Peyer's patch (tissue), 4 donors: ENCODE measurements at regions not wholly inside any gene's neighbourhood (a gene's known extent, or its start where the extent isn't known, plus 50 kb on each side); places are given as distances from the start of the nearest gene placed in this dataset.

Source experiments
- DNase-seq, 3 donors: peaks; one replicate each; pipeline ENCODE4 v3.0.0-alpha.2; 2017 to 2019
- H3K27ac ChIP-seq, 4 donors: fragments of 200-600 bp; sonication (generic); one replicate each; pipeline ENCODE4 v1.5.1; 2016 to 2019
- H3K27me3 ChIP-seq, 2 donors: fragments of 200-600 bp; sonication (generic); one replicate each; pipeline ENCODE4 v1.5.1; 2019
- H3K36me3 ChIP-seq, 3 donors: fragments of 200-600 bp; sonication (generic); one replicate each; pipeline ENCODE4 v1.5.1; 2016 to 2019
- H3K4me1 ChIP-seq, 4 donors: fragments of 200-600 bp; sonication (generic); one replicate each; pipeline ENCODE4 v1.5.1; 2016 to 2019
- H3K4me3 ChIP-seq, 4 donors: fragments of 200-600 bp; sonication (generic); 1 replicate in 3 of 4; 2 replicates in 1 of 4; pipeline ENCODE4 v1.5.1; 2016 to 2019; ENCODE audit warnings: mild to moderate bottlenecking in 1 of 4
- H3K9me3 ChIP-seq, 4 donors: fragments of 200-600 bp; sonication (generic); one replicate each; pipeline ENCODE4 v1.5.1; 2016 to 2019; ENCODE audit warnings: mild to moderate bottlenecking in 1 of 4
- CTCF ChIP-seq, 6 experiments: fragments of 450-650 bp in 4 of 6; fragments of 200-600 bp in 2 of 6; sonication (generic) in 1 of 6; IDR thresholded peaks; one replicate each; pipeline ENCODE4 v1.5.1; 2017 to 2019; ENCODE audit warnings: antibody characterized with exemption in 6 of 6, mild to moderate bottlenecking in 3 of 6, moderate library complexity in 1 of 6
- POLR2A ChIP-seq, 2 donors: fragments of 450-650 bp; IDR thresholded peaks; one replicate each; pipeline ENCODE4 v1.5.1; 2017; ENCODE audit warnings: antibody characterized with exemption in 2 of 2, mild to moderate bottlenecking in 2 of 2, moderate library complexity in 2 of 2

GRCh38 chr13:47801555-47801954 lies 199.5 kb downstream of the SUCLA2 start:
- H3K4me3 ChIP-seq, result no peak overlapping the region
- DNase-seq, result no peak
- no peaks in the 10 kb centered on the region for H3K4me1 ChIP-seq

GRCh38 chr13:47800593-47800992 lies 200.5 kb downstream of the SUCLA2 start:
- Histone ChIP-seq H3K4me3 (no peak overlapping the region), H3K4me1 (no peaks in the 10 kb centered on the region), H3K9me3 (no peaks in the 10 kb centered on the region), H3K36me3 (no peaks in the 10 kb centered on the region), H3K27me3 (no peaks in the 10 kb centered on the region), H3K27ac (no peak overlapping the region)
- DNase-seq, result no peak
- TF ChIP-seq POLR2A (IDR thresholded peaks at IDR 0.05) (no peak), CTCF (IDR thresholded peaks at IDR 0.05) (no peak)

More at GRCh38 chr13:47801555-47801954, 199.5 kb downstream of the SUCLA2 start:
- Histone ChIP-seq H3K27me3 (no peaks in the 10 kb centered on the region), H3K27ac (no peak overlapping the region), H3K36me3 (no peaks in the 10 kb centered on the region), H3K9me3 (no peaks in the 10 kb centered on the region)
- no peak for TF ChIP-seq POLR2A (IDR thresholded peaks at IDR 0.05)
- TF ChIP-seq CTCF (IDR thresholded peaks at IDR 0.05), result no peak

- Histone ChIP-seq H3K9me3 (no peaks in the 10 kb centered on the region), H3K27ac (no peak overlapping the region), H3K36me3 (no peaks in the 10 kb centered on the region), H3K27me3 (no peaks in the 10 kb centered on the region), H3K4me3 (no peak overlapping the region), H3K4me1 (no peaks in the 10 kb centered on the region)
- no peak for DNase-seq
- TF ChIP-seq POLR2A (IDR thresholded peaks at IDR 0.05) (no peak), CTCF (IDR thresholded peaks at IDR 0.05) (no peak)
Measured at GRCh38 chr13:47798906-47799305, 202.2 kb downstream of the SUCLA2 start.

GRCh38 chr13:47798194-47798593 lies 202.9 kb downstream of the SUCLA2 start:
- TF ChIP-seq CTCF (IDR thresholded peaks at IDR 0.05) (no peak), POLR2A (IDR thresholded peaks at IDR 0.05) (no peak)
- no peak for DNase-seq

GRCh38 chr13:47796816-47797215 lies 204.3 kb downstream of the SUCLA2 start:
- H3K27ac ChIP-seq, result no peak overlapping the region
- no peak for TF ChIP-seq CTCF (IDR thresholded peaks at IDR 0.05)
- TF ChIP-seq POLR2A (IDR thresholded peaks at IDR 0.05), result no peak
- no peaks in the 10 kb centered on the region for H3K36me3 ChIP-seq
- H3K9me3 ChIP-seq, result no peaks in the 10 kb centered on the region
- H3K4me3 ChIP-seq, result no peak overlapping the region
- H3K27me3 ChIP-seq, result no peaks in the 10 kb centered on the region
- H3K4me1 ChIP-seq, result no peaks in the 10 kb centered on the region
- no peak for DNase-seq

More at GRCh38 chr13:47798194-47798593, 202.9 kb downstream of the SUCLA2 start:
- H3K4me1 ChIP-seq, result no peaks in the 10 kb centered on the region
- no peaks in the 10 kb centered on the region for H3K27me3 ChIP-seq
- H3K4me3 ChIP-seq, result no peak overlapping the region
- no peak overlapping the region for H3K27ac ChIP-seq
- H3K9me3 ChIP-seq, result no peaks in the 10 kb centered on the region
- no peaks in the 10 kb centered on the region for H3K36me3 ChIP-seq

DNA sequence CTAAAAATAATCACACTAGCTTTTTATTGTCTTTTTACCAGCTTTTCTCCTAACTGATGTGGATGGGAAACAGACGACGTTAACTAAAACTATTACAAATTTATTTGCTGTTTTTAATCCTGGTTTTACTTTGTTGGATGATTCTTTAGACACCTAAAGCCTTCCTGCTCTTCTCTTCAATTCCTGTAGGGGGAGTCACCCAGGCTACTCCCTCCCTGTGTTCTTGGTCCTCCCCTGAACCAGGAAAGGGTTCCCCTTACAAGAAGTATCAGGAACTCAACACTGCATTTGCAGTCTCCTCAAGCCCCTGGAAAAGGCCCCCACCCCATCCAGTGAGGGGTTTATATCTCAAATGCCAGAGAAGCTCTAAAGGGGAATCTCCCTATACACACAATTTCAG lies 206.1 kb downstream of the SUCLA2 start:
- Histone ChIP-seq H3K27ac (no peak overlapping the region), H3K9me3 (peaks cover 0 to 6% (median 3%) of the 10 kb centered on the region in 4 donors), H3K36me3 (no peaks in the 10 kb centered on the region), H3K4me1 (no peaks in the 10 kb centered on the region), H3K4me3 (no peak overlapping the region), H3K27me3 (no peaks in the 10 kb centered on the region)
- no peak for DNase-seq
- TF ChIP-seq POLR2A (IDR thresholded peaks at IDR 0.05), result no peak
- TF ChIP-seq CTCF (IDR thresholded peaks at IDR 0.05), result peak in 1 of 6 experiments; percentile 4
